HPDE6-E6E7 (cell line): ENCODE measurements at regions not wholly inside any gene's neighbourhood (a gene's known extent, or its start where the extent isn't known, plus 50 kb on each side); places are given as distances from the start of the nearest gene placed in this dataset.

ENCODE experiments used
- DNase-seq: peaks from one replicate; pipeline ENCODE4 v3.0.0; 2011; ENCODE audit warnings: missing footprints; ENCODE audit errors: extremely low spot score

GRCh38 chr22:49483281-49483870, 344.3 kb downstream of the BRD1 start:
- no peak for DNase-seq

GRCh38 chr22:49482811-49483210, 344.9 kb downstream of the BRD1 start:
- no peak for DNase-seq

GRCh38 chr22:49481659-49482399, 345.8 kb downstream of the BRD1 start:
- DNase-seq: no peak

GRCh38 chr22:49480896-49481658, 346.6 kb downstream of the BRD1 start:
- DNase-seq: no peak

GRCh38 chr22:49480331-49480730, 347.3 kb downstream of the BRD1 start:
- no peak for DNase-seq

- DNase-seq: no peak
Observed at GRCh38 chr22:49479566-49479965, 348.1 kb downstream of the BRD1 start.

- DNase-seq: no peak
Observed at GRCh38 chr22:49476800-49477400, 350.8 kb downstream of the BRD1 start.

- no peak for DNase-seq
Observed at GRCh38 chr22:49476176-49476575, 351.5 kb downstream of the BRD1 start.

- no peak for DNase-seq
Observed at GRCh38 chr22:49475253-49475652, 352.4 kb downstream of the BRD1 start.

- DNase-seq: no peak
Observed at GRCh38 chr22:49473286-49473685, 354.4 kb downstream of the BRD1 start.

GRCh38 chr22:49470741-49471503, 356.8 kb downstream of the BRD1 start:
- no peak for DNase-seq

GRCh38 chr22:49469896-49470740, 357.6 kb downstream of the BRD1 start:
- no peak for DNase-seq

- DNase-seq: no peak
Observed at GRCh38 chr22:49468487-49469198, 359.0 kb downstream of the BRD1 start.

GRCh38 chr22:49466878-49467595, 360.6 kb downstream of the BRD1 start:
- DNase-seq: no peak

- DNase-seq: no peak
Observed at GRCh38 chr22:49464037-49464436, 363.6 kb downstream of the BRD1 start.

GRCh38 chr22:49462795-49463194, 364.9 kb downstream of the BRD1 start:
- DNase-seq: no peak

- DNase-seq: no peak
Observed at GRCh38 chr22:49462291-49462690, 365.4 kb downstream of the BRD1 start.

GRCh38 chr22:49461674-49462073, 366.0 kb downstream of the BRD1 start:
- no peak for DNase-seq

- DNase-seq: no peak
Observed at GRCh38 chr22:49460592-49461281, 366.9 kb downstream of the BRD1 start.
